Adrenal gland (tissue), 9 donors: ENCODE measurements at regions not wholly inside any gene's neighbourhood (a gene's known extent, or its start where the extent isn't known, plus 50 kb on each side); places are given as distances from the start of the nearest gene placed in this dataset.
"Not testable (repeated sequence)": the region's sequence is repeated elsewhere in the genome, so short reads cannot be mapped to it uniquely, and the experiment has no call there.

Source experiments
- DNase-seq, 7 donors: peaks; one replicate each; pipeline ENCODE4 v3.0.0-alpha.2; 2019 to 2020
- H3K27ac ChIP-seq, 5 donors: fragments of 200-600 bp; sonication (generic) in 4 of 5; 1 replicate in 3 of 5; 2 replicates in 2 of 5; pipeline versions ENCODE4 v1.5.1 to v1.8.0; 2016 to 2020; ENCODE audit warnings: mild to moderate bottlenecking in 1 of 5
- H3K27me3 ChIP-seq: fragments of 200-600 bp; 2 replicates; pipeline ENCODE4 v1.8.0; 2021
- H3K36me3 ChIP-seq, 2 donors: fragments of 200-600 bp; replicated peaks in 1 of 2; 1 replicate in 1 of 2; 2 replicates in 1 of 2; pipeline versions ENCODE4 v1.5.1 to v1.8.0; 2018 to 2022
- H3K4me1 ChIP-seq, 2 donors: fragments of 200-600 bp; replicated peaks in 1 of 2; 1 replicate in 1 of 2; 2 replicates in 1 of 2; pipeline versions ENCODE4 v1.5.1 to v1.8.0; 2018 to 2021
- H3K4me3 ChIP-seq, 4 donors: fragments of 200-600 bp; sonication (generic) in 3 of 4; one replicate each; pipeline ENCODE4 v1.5.1; 2016 to 2018
- H3K9me3 ChIP-seq, 3 donors: fragments of 200-600 bp; sonication (generic) in 1 of 3; replicated peaks in 1 of 3; 1 replicate in 2 of 3; 2 replicates in 1 of 3; pipeline versions ENCODE4 v1.5.1 to v1.8.0; 2016 to 2021
- POLR2A ChIP-seq, 2 donors: fragments of 450-650 bp; IDR thresholded peaks; one replicate each; pipeline ENCODE4 v1.6.1; 2017; ENCODE audit warnings: antibody characterized with exemption in 2 of 2, mild to moderate bottlenecking in 2 of 2, moderate library complexity in 1 of 2
- WGBS, 4 donors: extraction: QIAGEN DNeasy Blood & Tissue Kit in 2 of 4; methylation state at CpG; one replicate each; pipeline versions ENCODE4 v1.1.5 to v1.1.7; 2013 to 2017; 5-methylcytosine and 5-hydroxymethylcytosine counted together
- intact Hi-C, 2 donors: fragments of 100-400 bp; cut with DNase I; formaldehyde crosslinking; loops; one replicate each; pipeline versions ENCODE4 v1.14.1 to v1.15.0; 2022 to 2023
- TF ChIP-seq, protein P1 (sequence below), 6 experiments: fragments of 450-650 bp in 4 of 6; fragments of 200-600 bp in 2 of 6; sonication (generic) in 1 of 6; IDR thresholded peaks; 1 replicate in 5 of 6; 2 replicates in 1 of 6; pipeline versions ENCODE4 v1.5.1 to v1.8.0; 2016 to 2021; ENCODE audit warnings: antibody characterized with exemption in 6 of 6, mild to moderate bottlenecking in 2 of 6, moderate library complexity in 1 of 6
- donor health status: healthy with polysubstance abuse.
- donor health status: Bipolar disorder and iron deficiency.
- donor health status: DM: yes; HTN: yes; CAD: no.
- donor health status: DM: no; HTN: no; CAD: no.
- donor health status: DM: no; HTN: no; CAD: no.

DNA sequence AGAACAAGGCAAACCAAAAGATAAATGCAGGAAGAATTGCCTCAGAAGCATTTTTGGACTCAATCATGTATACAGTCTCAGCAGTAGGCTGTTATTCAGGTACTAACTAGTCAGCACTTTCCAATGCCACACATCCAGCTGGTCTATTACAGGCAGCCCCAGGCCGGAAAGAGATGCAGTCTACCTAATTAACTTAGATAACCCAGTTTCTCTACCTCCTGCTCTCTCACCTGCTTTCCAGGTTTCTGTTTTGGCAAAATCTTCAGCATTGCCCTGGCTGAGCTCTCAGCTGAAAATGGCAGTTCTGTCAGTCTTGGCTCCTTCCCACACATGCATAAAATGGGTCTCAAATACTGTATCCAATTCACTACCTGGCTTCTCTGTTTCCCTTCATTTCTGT lies 101.3 kb upstream of the UFL1 start:
- 67 to 87% (median 83%) methylated on average over 1 of the region's 1 CpG for WGBS, 4 donors
- Histone ChIP-seq H3K36me3 (no peaks in the 10 kb centered on the region), H3K4me3 (no peak overlapping the region), H3K27ac (no peak overlapping the region), H3K4me1 (peaks cover 0 to 8% of the 10 kb centered on the region in 2 donors), H3K27me3 (no peaks in the 10 kb centered on the region), H3K9me3 (no peaks in the 10 kb centered on the region)
- TF ChIP-seq POLR2A (IDR thresholded peaks at IDR 0.05), result no peak
- TF ChIP-seq, protein P1, sequence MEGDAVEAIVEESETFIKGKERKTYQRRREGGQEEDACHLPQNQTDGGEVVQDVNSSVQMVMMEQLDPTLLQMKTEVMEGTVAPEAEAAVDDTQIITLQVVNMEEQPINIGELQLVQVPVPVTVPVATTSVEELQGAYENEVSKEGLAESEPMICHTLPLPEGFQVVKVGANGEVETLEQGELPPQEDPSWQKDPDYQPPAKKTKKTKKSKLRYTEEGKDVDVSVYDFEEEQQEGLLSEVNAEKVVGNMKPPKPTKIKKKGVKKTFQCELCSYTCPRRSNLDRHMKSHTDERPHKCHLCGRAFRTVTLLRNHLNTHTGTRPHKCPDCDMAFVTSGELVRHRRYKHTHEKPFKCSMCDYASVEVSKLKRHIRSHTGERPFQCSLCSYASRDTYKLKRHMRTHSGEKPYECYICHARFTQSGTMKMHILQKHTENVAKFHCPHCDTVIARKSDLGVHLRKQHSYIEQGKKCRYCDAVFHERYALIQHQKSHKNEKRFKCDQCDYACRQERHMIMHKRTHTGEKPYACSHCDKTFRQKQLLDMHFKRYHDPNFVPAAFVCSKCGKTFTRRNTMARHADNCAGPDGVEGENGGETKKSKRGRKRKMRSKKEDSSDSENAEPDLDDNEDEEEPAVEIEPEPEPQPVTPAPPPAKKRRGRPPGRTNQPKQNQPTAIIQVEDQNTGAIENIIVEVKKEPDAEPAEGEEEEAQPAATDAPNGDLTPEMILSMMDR (IDR thresholded peaks at IDR 0.05), result no peak
- intact Hi-C loops, result no loop called here
- DNase-seq, result no peak

DNA sequence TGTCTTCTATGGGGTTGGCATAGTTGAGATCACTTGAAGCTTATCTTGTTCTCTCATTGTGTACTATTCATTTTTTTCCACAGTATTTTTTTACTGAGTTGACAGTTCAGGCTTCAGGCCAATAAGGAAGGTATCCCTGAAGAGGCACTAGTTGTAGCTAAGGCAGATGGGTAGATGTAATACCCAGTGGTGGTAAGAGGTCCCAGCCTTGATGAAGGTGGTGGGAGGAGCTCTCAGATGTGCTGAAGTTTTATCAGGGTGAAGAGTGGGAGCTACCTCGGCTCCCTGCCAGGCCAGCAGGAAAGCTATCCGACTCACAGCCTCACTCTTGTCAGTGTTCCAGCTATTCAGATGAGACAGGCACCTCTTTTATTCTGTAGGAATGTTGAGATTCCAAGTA lies 87.7 kb upstream of the UFL1 start:
- intact Hi-C loops, result no loop called here
- 63 to 74% (median 74%) methylated on average over 2 of the region's 2 CpGs for WGBS, 4 donors
- no peaks in the 10 kb centered on the region for H3K4me1 ChIP-seq
- no peaks in the 10 kb centered on the region for H3K36me3 ChIP-seq
- H3K27ac ChIP-seq, result no peak overlapping the region
- TF ChIP-seq, protein P1 (IDR thresholded peaks at IDR 0.05), result no peak
- TF ChIP-seq POLR2A (IDR thresholded peaks at IDR 0.05), result no peak
- H3K27me3 ChIP-seq, result no peaks in the 10 kb centered on the region
- no peak overlapping the region for H3K4me3 ChIP-seq
- no peak for DNase-seq
- H3K9me3 ChIP-seq, result no peaks in the 10 kb centered on the region

DNA sequence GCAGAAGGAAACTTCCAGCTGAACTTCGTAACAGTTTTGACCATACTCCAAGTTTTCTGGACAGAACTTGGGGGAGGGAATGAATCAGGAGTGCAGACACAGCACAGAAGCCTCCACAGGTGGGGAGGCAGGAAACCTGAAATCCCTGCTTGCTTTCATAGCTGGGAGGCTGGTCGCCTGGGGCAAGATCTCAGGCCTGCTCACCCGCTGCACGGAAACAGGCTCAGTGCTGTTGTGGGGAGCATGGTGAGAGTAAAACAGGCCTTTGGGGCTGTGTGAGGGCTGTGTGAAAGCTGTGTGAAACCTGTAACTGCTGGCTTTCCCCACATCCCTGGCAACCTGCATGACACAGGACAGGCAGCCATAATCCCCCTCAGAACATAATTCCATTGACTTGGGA lies 85.2 kb upstream of the UFL1 start:
- no peak for TF ChIP-seq POLR2A (IDR thresholded peaks at IDR 0.05)
- TF ChIP-seq, protein P1 (IDR thresholded peaks at IDR 0.05), result no peak
- intact Hi-C loops, result no loop called here
- 57 to 83% (median 61%) methylated on average over 2 to 4 of the region's 4 CpGs for WGBS, 4 donors
- Histone ChIP-seq H3K4me1 (no peaks in the 10 kb centered on the region), H3K4me3 (no peak overlapping the region), H3K27ac (no peak overlapping the region), H3K27me3 (no peaks in the 10 kb centered on the region), H3K9me3 (no peaks in the 10 kb centered on the region), H3K36me3 (no peaks in the 10 kb centered on the region)
- no peak for DNase-seq

DNA sequence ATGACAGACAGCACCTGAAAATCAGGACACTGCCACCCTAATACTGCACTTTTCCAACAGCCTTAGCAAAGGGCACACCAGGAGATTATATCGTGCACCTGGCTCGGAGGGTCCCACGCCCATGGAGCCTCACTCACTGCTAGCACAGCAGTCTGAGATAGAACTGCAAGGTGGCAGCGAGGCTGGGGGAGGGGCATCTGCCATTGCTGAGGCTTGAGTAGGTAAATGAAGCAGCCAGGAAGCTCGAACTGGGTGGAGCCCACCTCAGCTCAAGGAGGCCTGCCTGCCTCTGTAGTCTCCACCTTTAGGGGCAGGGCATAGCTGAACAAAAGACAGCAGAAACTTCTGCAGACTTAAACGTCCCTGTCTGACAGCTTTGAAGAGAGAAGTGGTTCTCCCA lies 84.4 kb upstream of the UFL1 start:
- H3K9me3 ChIP-seq, DNase-seq, H3K36me3 ChIP-seq, H3K4me3 ChIP-seq, H3K4me1 ChIP-seq, H3K27ac ChIP-seq, intact Hi-C loops, H3K27me3 ChIP-seq: not testable (repeated sequence)
- WGBS, 4 donors, result 43 to 75% (median 67%) methylated on average over 2 to 6 of the region's 6 CpGs

DNA sequence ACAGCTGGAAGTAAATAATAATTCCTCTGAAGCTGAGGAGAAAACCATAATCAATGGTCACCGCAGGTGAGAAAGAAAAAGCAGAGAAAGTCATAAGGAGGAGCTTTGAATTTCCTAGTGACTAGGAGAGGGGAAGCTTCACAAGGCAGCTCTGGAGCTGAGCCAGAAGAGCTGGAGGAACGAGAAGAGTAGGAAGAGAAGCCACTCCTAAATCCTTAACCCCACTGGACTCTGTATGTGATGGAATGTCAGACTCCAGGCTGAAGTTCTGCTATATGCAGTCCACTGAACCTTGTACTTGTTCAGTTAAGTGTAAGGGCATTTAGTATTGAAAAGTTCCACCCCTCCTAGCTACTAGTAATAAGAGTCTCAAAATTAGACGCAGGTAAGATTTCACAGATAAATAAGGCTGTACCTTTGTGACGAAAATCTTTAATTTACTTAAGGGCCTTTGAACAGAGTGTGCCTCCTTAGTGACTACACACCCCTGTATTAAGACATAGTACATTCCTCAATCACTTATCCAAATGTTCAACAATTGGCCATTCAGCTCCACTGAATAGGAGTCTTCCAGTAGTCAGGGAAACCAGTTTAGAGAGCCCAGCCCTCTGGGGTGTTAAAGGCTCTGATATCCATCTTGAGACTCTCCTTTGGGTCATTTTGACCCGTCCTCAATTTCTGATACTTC lies 71.4 kb upstream of the UFL1 start:
- no peak for TF ChIP-seq POLR2A (IDR thresholded peaks at IDR 0.05)
- TF ChIP-seq, protein P1 (IDR thresholded peaks at IDR 0.05), result no peak

More for the DNA sequence above, 71.4 kb upstream of the UFL1 start:
- intact Hi-C loops, result no loop called here
- H3K27me3 ChIP-seq, result no peaks in the 10 kb centered on the region
- DNase-seq, result no peak
- H3K36me3 ChIP-seq, result no peaks in the 10 kb centered on the region
- no peak overlapping the region for H3K4me3 ChIP-seq
- no peaks in the 10 kb centered on the region for H3K9me3 ChIP-seq
- no peaks in the 10 kb centered on the region for H3K4me1 ChIP-seq
- WGBS, 4 donors, result 62 to 67% (median 63%) methylated on average over 5 of the region's 5 CpGs
- no peak overlapping the region for H3K27ac ChIP-seq
